Cerebellar nuclear complex (tissue), 1 donor: ENCODE measurements at regions not wholly inside any gene's neighbourhood (a gene's known extent, or its start where the extent isn't known, plus 50 kb on each side); places are given as distances from the start of the nearest gene placed in this dataset.

Source experiments
- DNase-seq, 2 experiments: peaks; one replicate each; lab custom pipeline; 2025; lab: John Stamatoyannopoulos, UW

DNA sequence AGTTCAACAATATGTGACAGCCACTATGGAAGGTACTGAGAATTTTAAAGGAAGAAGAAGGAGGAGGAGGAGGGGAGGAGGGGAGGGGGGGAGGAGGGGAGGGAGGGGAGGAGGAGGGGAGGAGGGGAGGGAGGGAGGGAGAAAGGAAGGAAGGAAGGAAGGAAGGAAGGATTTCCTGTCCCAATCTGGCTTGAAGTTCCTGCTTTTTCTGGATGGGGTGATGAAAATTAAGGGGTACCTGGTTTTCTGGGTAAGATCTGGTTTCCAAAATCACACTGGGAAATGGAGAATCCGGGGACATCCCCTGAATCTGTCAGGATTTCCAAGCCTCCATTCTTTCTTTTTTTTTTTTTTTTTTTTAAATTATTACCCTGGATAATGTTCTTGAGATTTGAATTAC lies 271.8 kb downstream of the MTX2 start:
- no peak for DNase-seq

DNA sequence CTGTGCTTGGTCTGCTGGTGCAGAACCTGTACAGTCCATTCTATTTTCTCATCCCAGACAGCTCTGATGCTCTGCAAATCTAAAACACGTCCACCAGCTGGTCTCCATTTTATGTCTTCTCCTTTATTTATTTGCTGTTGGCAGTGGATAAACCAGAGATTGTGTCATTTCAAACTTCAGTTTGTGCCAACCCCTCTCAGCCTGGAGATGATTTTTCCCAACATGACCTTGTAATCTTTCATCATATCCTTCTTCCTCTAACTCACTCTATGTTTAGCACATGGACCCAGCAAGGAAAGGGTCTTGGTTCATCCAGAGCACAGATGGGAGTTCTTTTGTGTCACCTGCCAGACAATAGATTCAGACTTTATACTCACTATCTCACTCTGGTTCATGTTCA lies 273.2 kb downstream of the MTX2 start:
- DNase-seq: no peak

DNA sequence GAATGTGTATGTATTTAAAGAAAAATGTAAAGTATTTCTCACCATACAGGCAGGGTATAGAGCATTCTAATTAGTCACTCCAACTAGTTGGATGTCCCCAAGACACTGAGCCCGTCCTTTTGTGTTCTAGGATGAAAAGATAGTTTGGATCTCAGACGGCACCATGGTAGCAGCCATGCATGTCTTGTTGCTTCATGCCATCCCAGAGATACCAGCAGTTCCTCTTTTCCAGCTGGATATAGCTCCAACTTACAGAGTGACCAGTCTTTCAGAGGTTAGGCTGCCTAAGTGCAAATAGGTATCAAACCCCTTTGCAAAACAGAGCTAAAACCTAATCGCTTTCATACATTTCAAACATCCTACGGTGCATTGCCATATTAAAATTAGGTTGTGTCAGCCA lies 275.3 kb downstream of the MTX2 start:
- DNase-seq: no peak

DNA sequence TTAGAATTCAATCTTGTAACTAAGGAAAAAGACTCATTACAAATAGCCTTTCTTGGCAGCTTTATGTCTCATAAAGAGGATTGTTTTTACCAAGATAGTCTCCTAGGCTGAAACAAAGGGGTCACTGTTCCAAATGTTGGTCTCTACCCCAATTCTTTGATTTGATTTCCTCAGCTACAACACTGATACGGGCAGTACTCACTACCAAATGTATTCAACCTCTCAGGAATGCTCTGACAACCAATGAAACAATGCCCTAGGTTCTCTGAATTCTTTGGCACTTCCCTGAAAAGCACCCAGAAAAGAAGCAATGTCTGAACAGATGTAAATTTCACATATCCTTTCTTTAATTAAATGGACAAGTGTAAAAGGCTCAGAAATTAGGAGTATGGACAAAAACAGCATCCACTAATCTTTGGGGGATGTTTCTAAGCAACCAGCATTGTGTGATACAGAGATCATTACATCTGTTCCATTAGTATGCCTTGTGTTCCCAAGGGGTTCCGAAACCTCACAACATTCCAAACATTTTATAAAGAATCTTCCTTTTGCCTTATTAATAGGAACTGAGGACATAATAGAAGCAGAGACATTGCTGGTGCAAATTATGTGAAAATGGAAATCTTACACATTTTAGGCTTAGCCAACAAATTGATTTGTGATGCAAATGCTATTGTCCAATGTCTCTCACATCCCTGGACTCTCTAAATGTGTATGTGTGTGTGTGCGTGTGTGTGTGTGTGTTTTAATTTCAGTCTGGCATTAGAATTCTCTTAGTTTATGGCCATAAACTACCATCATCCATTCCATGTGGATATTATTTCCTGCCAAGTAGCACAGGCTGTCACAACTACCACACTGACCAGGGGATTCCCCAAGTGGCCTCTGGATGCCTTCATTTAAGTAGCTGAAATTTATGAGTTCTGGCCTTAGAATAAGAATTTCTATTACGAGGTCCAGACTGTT lies 276.0 kb downstream of the MTX2 start:
- no peak for DNase-seq

DNA sequence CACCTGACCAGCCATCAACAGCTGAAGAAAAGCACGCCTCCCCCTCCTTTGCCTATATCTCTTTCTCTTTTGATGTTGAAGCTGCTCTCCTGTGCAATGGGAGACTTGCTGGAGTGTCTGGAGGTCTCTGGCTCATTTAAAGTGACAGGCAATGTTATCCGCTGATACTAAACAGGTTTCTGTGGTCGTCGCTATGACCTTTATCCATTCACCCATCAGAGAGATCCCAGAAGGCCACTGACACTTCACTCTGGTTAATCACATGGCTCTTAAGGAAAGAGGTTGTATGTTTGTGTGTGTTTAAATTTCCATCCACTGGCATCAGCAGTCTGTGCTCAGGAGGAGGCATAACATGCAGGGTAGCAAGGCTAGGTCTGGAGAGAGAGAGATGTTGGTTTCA lies 277.3 kb downstream of the MTX2 start:
- no peak for DNase-seq

DNA sequence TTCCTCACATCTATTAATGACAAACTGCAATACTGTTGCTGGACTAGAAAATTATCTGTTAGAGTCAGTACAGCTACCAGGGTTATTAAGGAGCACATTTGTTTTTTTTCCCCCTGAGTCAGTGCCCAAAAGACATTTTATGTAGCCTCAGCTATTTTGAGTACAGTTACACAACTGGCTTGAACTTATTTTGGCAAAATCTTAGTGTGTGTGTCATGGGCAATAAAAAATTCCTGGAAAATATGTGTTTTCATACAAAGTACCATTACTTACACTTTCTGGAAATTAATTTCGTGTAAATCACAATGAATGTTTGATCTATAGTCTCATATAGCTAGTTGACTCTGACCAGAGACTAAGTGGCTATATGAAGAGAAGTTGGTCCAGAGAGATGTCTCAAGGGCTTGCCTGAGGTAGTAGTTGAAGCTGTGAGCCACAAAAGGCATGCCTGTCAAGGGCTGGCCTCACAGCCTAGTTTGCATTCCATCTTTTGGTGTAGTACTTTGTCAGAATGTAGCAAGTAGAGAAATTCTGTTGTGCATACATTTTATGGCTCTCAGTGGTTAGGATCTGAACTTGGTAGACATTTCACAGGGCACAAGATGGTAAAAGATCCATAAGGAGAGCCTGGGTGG lies 283.4 kb downstream of the MTX2 start:
- no peak for DNase-seq

DNA sequence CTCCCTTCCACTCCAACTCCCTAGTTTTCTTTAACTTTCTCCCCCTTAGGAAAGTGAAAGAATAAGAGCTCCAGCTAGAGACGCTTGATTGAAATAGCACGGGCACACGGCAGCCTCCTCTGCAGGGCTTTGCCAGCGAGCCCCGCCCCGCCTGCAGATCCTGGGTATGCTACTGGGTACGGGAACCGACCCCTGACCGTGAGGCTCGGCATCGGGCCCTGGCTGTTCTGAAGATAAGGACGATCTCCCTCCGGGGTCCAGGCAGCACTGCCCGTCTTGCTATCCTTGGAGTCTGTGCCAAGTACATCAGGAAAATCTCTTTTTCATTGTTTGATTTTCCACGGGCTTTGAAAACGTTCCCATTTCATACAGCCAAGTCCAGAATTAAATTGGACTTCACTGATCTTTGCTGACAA lies 284.5 kb downstream of the MTX2 start:
- peak in 1 of 2 experiments; percentile 58 for DNase-seq

DNA sequence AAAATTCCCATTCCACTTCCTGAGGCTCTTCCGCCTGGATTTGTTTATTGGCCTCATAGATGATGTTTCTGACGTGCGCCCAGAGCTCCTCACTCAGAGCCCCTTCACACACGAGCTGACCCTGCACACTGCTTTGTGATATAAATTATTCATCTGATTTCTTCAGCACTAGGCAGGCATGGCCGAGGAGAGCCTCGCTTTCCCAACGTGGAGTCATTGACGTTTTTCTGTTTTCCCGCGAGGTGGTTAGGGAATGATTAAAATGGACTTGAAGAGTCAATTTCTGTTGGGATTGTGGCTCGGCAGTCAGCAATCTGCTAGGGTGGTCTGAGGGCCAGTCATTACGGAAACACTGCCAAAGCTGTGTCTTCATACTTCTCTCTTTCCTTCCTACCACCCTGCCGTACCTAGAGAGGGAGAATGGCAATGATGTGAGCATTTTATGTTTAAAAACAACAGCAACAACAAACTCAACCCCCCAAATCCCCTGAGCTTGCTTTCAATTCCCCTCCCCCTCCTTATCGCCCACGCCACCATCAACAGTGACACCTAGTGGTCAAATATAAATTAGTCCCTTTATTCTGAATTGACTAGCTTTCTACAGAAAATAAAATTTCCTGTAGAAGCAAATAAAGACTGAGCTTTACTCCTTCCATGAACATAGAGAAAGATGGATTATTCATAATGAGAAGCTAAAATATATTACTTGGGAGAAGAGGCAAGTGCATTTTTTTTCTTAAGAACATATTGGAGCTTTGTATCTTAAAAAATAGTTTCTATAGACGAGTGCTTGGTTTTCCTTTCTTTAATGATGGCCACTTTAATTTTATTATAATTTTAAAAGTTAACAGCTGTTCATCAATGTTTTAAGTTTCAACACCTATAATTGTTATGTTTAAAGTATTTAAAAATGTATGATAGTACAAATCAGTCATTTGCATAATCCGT lies 285.1 kb downstream of the MTX2 start:
- peak in 1 of 2 experiments; percentile 30 for DNase-seq

DNA sequence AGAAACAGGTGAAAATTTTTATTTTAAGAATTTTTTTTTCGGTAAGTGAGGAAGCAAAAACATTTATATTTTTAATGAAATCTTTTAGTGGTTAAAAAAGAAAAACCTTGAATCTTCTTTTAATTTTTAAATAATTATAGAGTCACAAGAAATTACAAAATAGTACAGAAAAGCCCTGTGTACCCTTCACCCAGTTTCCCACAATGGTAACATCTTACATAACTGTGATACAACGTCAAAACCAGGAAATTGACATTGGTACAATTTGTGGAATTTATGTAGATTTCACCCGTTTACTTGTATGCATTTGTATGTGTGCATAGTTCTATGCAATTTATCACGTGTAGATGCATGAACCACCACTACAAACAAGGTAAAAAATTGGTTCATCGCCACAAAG lies 285.9 kb downstream of the MTX2 start:
- DNase-seq: no peak

DNA sequence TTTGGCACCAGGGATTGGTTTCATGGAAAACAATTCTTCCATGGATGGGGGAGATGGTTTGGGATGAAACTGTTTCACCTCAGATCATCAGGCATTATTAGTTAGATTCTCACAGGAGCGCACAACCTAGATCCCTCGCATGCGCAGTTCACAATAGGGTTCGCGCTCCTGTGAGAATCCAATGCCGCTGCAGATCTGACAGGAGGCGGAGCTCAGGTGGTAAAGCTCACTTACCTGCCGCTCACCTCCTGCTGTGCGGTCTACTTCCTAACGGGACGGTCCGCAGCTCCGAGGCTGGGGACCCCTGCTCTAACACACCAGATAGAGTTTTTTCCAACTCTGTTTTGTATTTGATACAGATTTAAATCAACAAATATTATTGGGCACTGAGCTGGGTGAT lies 286.5 kb downstream of the MTX2 start:
- no peak for DNase-seq

DNA sequence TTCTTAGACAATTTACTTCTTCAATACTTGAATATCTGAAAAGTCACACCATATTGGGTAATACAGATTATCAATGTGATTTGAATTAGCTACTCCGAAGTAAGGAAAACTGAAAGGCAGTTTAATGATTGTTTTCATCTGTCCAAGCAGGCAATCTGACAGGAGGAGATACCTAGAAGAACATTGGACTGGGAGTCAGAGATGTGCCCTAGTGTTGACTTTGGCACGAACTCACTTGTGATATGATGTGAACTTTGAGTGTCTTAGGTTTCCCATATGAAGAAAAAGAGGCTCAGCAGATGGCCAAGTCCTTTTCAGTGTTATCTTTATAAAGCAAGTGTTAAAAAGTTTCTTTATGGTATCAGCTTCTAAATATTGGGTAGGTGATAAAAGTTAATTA lies 287.1 kb downstream of the MTX2 start:
- DNase-seq: no peak

DNA sequence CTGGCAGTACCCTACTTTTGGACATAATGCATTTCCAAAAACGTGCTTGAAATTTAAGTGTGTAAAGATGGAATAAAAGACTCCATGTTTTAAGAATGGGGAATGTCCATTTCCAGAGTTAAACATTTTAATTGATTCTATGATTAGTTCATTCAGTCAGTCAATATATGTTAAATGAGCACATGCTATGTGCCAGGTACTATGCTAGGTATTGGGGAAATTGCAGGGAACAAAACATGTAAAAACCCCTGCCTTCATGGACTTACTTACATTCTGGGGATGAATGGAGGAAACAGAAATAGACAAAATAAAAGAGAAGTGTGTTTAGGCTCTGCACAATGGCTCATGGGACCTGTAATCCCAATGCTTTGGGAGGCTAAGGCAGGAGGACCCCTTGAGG lies 288.6 kb downstream of the MTX2 start:
- DNase-seq: no peak

DNA sequence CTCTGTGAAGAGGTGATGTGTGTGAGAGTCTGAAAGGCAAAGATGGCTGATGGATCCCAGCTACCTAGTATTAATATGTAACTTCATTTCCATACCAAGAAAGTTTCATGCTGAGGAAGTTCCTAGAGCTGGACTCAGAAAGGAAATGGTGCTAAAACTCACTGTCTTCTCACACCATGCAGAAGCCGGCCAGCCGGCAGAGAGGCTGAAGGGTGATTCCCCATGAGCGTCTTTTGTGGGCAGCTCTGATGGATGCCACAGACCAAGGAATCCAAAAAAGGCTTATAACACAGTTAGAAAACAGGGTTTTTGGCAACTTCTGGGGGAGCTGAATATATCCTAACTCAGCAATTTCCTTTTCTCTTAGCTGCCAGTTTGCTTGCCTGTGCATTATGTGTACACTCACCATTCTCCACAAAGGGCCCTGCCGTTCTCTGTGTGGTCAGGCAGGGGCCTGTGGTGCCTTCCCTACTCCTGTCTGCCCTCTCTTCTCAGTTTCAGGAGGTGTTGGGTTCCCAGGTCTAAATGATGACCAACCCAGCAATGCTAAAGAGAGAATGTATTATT lies 289.4 kb downstream of the MTX2 start:
- no peak for DNase-seq

DNA sequence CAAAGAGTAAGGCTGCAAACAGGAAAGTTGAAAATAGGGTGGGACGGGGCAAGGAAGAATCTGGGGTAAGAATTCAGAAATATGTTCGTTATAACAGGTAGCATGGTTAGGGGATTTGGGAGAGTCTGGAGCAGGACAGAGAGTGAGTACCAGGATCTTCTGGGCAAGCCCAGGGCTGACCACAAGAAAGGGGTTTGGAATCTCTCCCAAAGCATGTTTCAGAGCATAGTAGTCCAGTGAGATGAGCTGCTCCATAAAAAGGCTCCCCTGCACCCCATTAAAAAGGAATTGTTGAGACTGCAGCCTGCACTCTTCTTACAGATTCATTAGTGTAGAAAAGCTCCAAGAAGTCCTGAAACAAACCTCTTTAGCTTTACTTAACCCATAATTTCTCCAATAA lies 291.1 kb downstream of the MTX2 start:
- no peak for DNase-seq

DNA sequence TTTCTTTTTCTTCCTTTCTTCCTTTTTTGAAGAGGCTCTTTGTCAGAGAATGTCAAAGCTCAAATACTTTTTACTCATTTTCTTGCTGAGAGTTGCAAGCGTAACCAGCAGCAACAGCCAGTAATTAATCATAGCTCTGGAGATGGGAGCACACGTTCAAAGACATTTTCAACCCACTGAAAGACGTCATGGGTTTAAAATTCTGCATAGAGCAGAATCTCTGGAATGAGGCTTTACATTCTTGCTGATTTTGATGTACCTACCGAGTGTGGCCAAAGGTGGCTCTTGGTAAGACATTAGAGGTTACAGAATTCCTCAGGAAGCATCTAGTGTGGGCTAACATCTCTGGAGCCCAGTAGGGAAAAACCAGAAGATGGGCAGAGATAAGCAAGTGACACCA lies 292.5 kb downstream of the MTX2 start:
- no peak for DNase-seq

DNA sequence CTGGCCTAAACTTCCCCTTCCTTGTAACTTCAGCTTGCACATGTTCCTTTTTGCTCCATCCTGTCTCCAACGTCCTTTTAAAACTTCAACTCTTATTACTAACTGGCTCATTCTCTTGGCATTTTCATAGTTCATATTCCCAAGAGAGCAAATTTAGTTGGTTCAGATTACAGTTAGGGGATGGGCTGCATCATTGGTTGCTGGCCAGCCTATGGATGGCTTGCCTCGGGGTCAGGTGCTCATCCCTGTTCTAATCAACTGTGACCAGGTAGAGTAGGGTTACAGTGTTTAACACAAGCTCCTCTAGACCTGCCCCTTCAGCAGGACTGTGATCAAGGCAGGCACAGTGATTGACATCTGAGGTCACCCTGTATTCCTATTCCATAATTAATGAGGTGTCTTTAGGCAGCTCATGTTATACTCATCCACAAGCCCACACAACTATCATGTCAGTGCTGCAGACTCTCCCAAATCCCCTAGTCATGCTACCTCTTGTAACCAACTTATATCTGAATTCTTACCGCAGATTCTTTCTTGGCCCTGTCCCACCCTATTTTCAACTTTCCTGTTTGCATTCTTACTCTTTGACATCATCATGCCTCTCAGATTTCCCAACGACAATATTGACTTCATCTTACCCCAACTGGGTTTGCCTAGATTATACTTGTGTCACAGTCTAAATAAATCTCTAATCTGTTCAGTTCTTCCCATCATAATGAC lies 293.3 kb downstream of the MTX2 start:
- no peak for DNase-seq

DNA sequence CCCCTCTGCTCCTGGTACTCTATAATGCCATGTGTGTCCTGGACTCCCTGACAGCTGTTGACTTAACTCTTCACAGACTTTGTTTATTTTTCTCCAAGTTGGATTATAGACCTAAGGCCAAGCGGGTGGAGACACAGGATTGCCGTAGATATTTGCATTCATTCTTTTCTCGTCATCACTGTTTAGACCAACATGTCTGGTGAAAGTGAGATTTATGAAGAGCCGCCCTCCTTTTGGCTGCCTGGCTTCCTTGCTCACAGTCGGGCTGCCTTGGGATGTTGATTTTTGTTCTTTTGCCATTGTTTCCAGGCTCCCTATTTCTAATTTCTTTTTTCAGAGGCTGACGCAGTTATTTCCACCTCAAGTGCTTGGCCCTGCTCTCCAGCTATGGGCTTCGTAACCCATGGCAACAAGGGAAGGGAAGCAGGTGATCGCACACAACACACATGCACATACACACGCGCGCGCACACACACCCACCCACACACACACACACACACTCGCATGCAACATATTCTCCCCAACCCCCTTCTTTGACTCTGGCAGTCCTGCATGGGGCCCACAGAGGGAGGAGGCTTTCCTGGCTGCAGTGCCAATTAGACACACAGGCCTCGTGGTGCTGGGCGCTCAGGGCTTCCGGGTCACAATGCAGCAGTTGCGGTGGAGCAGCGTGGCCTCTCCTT lies 296.5 kb downstream of the MTX2 start:
- no peak for DNase-seq

DNA sequence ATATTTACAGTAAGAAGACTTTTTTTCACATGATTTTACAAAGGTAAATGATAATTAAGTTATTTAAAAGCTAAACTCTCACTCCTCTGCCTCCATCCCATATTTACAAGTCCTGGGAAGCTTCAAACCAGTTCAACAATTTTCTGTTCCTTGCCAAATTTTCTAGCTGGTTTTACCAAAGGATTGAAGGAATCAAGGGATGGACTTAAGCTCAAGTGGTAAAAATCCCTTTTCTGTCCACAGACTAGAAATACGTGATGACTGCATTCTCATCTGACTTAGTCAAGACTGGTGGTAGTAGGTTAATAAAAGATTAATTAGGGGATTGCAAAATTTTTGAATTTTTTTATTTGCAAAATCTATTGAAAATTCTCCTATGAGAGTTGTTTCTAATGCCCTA lies 297.3 kb downstream of the MTX2 start:
- no peak for DNase-seq

DNA sequence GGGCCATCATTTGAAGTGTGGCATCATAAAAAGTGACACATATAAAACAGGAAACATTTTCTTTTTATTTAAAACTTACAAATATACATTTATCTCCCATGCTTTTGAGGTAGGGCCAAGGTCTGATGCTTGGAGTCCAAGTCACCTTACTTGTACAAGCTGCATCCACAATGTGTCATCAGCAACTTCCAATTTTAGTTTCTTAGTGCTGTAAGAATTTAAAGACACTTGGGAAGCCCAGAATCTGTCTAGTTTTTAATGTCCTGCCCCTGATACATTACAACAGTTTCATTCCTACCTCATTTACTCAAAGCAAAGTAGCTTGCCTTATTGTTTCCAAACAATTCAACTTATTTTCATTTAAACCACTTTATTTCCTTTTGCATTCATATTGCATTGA lies 297.7 kb downstream of the MTX2 start:
- no peak for DNase-seq

DNA sequence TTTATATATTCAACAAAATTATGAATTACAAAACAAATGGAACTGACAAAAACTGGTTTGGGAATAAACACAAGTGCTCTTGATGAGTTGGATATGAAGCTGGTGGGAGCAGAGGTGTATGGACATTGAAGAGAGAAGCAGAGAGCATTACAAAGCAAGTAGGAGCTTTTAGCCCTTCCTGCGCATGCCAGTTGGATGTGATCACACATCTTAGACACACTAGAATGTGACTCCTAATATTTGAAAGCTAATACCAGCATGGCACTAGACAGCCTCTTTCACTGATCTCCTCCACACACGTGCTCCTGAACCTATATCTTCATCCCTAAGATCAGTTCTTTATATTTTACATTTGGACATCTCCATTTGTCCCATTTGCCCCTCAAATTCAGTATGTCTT lies 298.1 kb downstream of the MTX2 start:
- DNase-seq: no peak

DNA sequence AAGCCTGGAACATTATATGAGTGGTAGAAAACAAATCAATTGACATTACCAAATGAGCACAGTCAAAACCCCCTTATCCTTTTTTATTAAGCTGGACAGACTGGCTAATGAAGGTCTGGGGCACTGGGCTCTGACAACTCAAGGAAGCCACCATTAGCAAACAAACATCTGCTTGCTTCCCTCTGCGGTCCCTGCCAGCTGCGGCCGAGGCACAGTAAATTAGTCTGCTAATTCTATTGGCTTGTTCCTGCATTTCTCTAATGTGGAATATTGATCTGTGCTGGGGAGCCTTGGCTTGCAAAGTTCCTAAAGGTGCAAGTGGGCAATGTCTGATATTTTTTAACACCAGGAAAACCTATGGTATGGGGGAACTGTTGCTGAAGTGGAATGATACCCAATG lies 300.3 kb downstream of the MTX2 start:
- no peak for DNase-seq
